Panc1 (cell line): ENCODE measurements at regions not wholly inside any gene's neighbourhood (a gene's known extent, or its start where the extent isn't known, plus 50 kb on each side); places are given as distances from the start of the nearest gene placed in this dataset.

ENCODE experiments used
- ATAC-seq: fragments of 200-7000 bp; cut with Tn5 transposase; 2 replicates; pipeline ENCODE4 v1.9.1; 2020; ENCODE audit warnings: mild to moderate bottlenecking, moderate library complexity
- BruUV-seq: library from RNA; stranded (reverse); fragments of 400-500 nt; replicated peaks from 2 replicates; lab custom pipeline; 2021; lab: Mats Ljungman, UMichigan
- CTCF ChIA-PET: fragments of 300-600 bp; sonication (Branson Sonifier 250); formaldehyde crosslinking; loops from one replicate; lab custom pipeline; 2022; ENCODE audit warnings: antibody characterized with exemption; lab: Charles Lee
- POLR2A ChIA-PET: fragments of 300-600 bp; sonication (Branson Sonifier 250); formaldehyde crosslinking; loops from one replicate; lab custom pipeline; 2022; ENCODE audit warnings: antibody characterized with exemption; lab: Charles Lee
- DNase-seq: peaks from one replicate; pipeline ENCODE4 v3.0.0-alpha.2; 2010; ENCODE audit warnings: low read depth, low spot score
- H3K27ac ChIP-seq: 2 replicates; pipeline ENCODE4 v1.5.1; 2011; ENCODE audit warnings: mild to moderate bottlenecking, low read length, inconsistent platforms
- H3K27me3 ChIP-seq: fragments of 200-500 bp; sonication (Bioruptor generic); 2 replicates; pipeline ENCODE4 v1.6.0; 2014; ENCODE audit warnings: low read length, inconsistent platforms; ENCODE audit not compliant: control insufficient read depth, insufficient read depth
- H3K36me3 ChIP-seq: fragments of 200-500 bp; sonication (Bioruptor generic); 2 replicates; pipeline ENCODE4 v1.5.1; 2014; ENCODE audit warnings: inconsistent platforms, mild to moderate bottlenecking, low read length, moderate library complexity; ENCODE audit not compliant: control insufficient read depth, insufficient read depth
- H3K4me1 ChIP-seq: 2 replicates; pipeline ENCODE4 v1.5.1; 2011; ENCODE audit warnings: inconsistent platforms, mild to moderate bottlenecking, low read length, moderate library complexity; ENCODE audit not compliant: control insufficient read depth, insufficient read depth
- H3K4me3 ChIP-seq, 2 experiments: 2 replicates each; pipeline ENCODE4 v1.5.1; 2011 to 2012; ENCODE audit warnings: low read depth in 2 of 2, low read length in 2 of 2, mild to moderate bottlenecking in 2 of 2, inconsistent platforms in 1 of 2, moderate library complexity in 1 of 2
- H3K9me3 ChIP-seq: fragments of 200-500 bp; sonication (Bioruptor generic); 2 replicates; pipeline ENCODE4 v1.5.1; 2014; ENCODE audit warnings: low read depth, mild to moderate bottlenecking, inconsistent platforms, low read length, moderate library complexity; ENCODE audit not compliant: control insufficient read depth, insufficient read depth
- CTCF ChIP-seq: fragments of 450-650 bp; IDR thresholded peaks from 2 replicates; pipeline ENCODE4 v1.5.1; 2017; ENCODE audit warnings: mild to moderate bottlenecking
- POLR2AphosphoS5 ChIP-seq: IDR thresholded peaks from 2 replicates; pipeline ENCODE4 v1.6.1; 2012; ENCODE audit warnings: mild to moderate bottlenecking, low read depth, low read length, moderate library complexity
- REST ChIP-seq, 2 experiments: IDR thresholded peaks; 2 replicates each; pipeline ENCODE4 v1.6.1; 2011 to 2012; ENCODE audit warnings: low read depth in 2 of 2, control low read depth in 1 of 2, low read length in 1 of 2, mild to moderate bottlenecking in 1 of 2, moderate library complexity in 1 of 2; ENCODE audit not compliant: insufficient read depth in 1 of 2
- SIN3A ChIP-seq: IDR thresholded peaks from 2 replicates; pipeline ENCODE4 v1.6.1; 2012; ENCODE audit warnings: low read depth, mild to moderate bottlenecking, low read length, moderate library complexity, borderline replicate concordance; ENCODE audit not compliant: insufficient read depth
- TCF7L2 ChIP-seq: IDR thresholded peaks from 2 replicates; pipeline ENCODE4 v1.6.1; 2011; ENCODE audit warnings: mild to moderate bottlenecking, low read depth, low read length, inconsistent platforms
- in situ Hi-C: cut with HindIII; loops from 2 replicates; pipeline ENCODE4 v1.10.0; 2016; ENCODE audit warnings: low sequenced_read_pairs, low pct_unique_long_range_greater_than_20kb
- intact Hi-C: fragments of 100-400 bp; cut with micrococcal nuclease; formaldehyde crosslinking; loops from one replicate; pipeline ENCODE4 v1.10.0; 2022; ENCODE audit not compliant: unreplicated experiment

- in situ Hi-C loops (no loop called here), intact Hi-C loops (no loop called here)
- no peaks in the 10 kb centered on the region for H3K27me3 ChIP-seq
- no TSS peak for BruUV-seq
- no peaks in the 10 kb centered on the region for H3K4me1 ChIP-seq
- POLR2A ChIA-PET = no interaction called here
- no peak overlapping the region for H3K27ac ChIP-seq
- ATAC-seq = no peak
- CTCF ChIA-PET = no interaction called here
- DNase-seq = no peak
- no peak overlapping the region for H3K4me3 ChIP-seq
- H3K9me3 ChIP-seq = no peaks in the 10 kb centered on the region
- H3K36me3 ChIP-seq = no peaks in the 10 kb centered on the region
- TF ChIP-seq TCF7L2 = no peak
- no peak for TF ChIP-seq POLR2AphosphoS5
- no peak for TF ChIP-seq SIN3A
- TF ChIP-seq CTCF = no peak
- no peak for TF ChIP-seq REST (IDR thresholded peaks at IDR 0.05; ENCODE audit: insufficient read depth in 1 of 2, low read depth in 2 of 2, low read length in 1 of 2)
These were observed 350.6 kb downstream of the SH3GL2 start for GRCh38 chr9:17929506-17929905.

GRCh38 chr9:17930071-17930470 is 351.2 kb downstream of the SH3GL2 start:
- Histone ChIP-seq H3K27ac (no peak overlapping the region), H3K9me3 (no peaks in the 10 kb centered on the region), H3K36me3 (no peaks in the 10 kb centered on the region), H3K4me1 (no peaks in the 10 kb centered on the region), H3K27me3 (no peaks in the 10 kb centered on the region), H3K4me3 (no peak overlapping the region)
- no peak for DNase-seq
- ChIA-PET CTCF (no interaction called here), POLR2A (no interaction called here)
- intact Hi-C loops = no loop called here
- in situ Hi-C loops = no loop called here
- no peak for ATAC-seq
- no TSS peak for BruUV-seq
- TF ChIP-seq REST (IDR thresholded peaks at IDR 0.05; ENCODE audit: insufficient read depth in 1 of 2, low read depth in 2 of 2, low read length in 1 of 2) = no peak
- TF ChIP-seq CTCF = no peak
- no peak for TF ChIP-seq POLR2AphosphoS5
- TF ChIP-seq SIN3A = no peak
- no peak for TF ChIP-seq TCF7L2
